ENCODE measurements at regions not wholly inside any gene's neighbourhood (a gene's known extent, or its start where the extent isn't known, plus 50 kb on each side); places are given as distances from the start of the nearest gene placed in this dataset.
"Not testable (repeated sequence)": the region's sequence is repeated elsewhere in the genome, so short reads cannot be mapped to it uniquely, and the experiment has no call there.

DNA sequence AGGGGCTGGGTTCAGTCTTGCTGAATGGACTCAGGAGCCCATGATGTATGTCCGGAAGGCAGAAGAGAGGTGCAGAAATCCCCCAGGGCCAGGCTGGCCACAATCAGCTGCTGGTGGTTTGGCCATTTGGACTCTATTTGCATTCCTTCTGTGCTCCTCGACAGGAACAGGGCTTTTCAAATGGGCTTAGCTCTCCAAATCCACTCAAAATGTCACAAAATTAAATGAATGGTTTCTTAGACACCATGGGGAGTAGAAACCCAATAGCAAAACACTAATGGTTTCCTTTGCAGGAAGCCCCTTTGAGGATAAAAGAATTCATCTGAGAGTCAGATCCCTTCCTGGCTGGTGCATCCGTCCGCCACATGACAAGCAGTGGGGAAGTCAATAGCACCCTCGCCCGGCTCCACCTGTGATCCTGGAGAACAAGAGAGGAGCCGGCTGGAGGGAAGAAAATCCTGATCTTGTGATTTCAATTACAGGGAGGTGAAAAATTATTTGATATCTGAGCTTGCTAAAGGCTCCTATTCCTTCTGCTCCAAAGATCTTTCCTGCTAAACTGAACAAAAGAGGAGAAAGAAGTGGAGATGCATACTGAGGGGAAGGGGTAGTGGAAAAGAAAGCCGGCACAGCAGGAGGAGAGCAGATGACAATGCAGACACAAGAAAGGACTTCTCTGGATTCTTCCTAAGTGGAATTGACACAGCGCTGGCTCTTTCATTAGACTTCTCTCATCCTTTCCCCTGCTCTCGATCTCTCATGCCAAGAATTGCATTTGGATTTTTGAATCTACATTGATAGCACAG is 190.7 kb downstream of the C7orf25 start:
- DNase-seq, result no peak

DNA sequence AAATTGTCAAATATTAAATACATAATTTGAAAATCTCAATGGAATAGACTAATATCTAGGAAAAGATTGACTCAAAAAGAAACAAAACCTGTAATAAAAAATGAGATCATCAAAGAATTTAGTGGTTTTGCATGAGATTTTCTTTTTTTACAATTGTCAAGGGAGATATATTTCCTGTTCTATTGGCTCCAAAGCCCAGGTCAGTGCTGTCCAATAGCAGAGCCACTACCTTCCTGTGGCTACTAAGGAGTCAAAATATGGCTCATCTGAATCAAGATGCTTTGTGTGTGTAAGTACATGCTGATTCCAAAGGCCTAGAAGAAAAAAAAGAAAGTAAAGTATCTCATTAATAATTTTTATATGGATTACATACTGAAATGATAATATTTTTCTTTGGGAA is 191.9 kb downstream of the C7orf25 start:
- DNase-seq, result no peak

DNA sequence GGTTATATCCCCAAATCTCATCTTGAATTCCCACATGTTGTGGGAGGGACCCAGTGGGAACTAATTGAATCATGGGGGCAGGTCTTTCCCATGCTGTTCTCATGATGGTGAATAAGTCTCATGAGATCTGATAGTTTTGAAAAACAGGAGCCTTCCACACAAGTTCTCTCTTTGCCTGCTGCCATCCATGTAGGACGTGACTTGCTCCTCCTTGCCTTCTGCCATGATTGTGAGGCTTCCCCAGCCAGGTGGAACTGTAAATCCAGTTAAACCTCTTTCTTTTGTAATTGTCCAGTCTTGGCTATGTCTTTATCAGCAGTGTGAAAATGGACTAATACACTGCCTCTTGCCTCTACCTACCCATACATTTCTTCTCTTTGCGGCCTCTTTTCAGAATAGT is 193.4 kb downstream of the C7orf25 start:
- not testable (repeated sequence) for DNase-seq

DNA sequence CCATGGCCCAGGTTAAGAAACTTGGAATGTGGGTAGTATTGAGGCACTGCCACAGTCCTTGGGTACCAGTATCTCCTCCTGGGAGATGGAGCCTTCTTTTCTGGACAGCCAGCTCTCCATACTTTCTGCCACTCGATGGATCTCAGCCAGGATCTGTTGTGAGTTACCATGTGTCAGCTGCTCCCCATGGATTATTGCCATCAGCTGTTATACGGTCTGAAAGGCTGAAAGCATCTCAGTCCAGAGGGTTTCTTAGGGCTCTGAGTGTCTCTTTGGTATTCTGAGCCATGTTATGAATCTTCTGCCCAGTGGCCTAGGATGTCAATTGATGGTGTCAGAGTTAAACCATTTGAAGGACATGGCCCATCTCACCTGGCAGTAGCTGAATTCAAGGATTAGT is 197.5 kb downstream of the C7orf25 start:
- no peak for DNase-seq

DNA sequence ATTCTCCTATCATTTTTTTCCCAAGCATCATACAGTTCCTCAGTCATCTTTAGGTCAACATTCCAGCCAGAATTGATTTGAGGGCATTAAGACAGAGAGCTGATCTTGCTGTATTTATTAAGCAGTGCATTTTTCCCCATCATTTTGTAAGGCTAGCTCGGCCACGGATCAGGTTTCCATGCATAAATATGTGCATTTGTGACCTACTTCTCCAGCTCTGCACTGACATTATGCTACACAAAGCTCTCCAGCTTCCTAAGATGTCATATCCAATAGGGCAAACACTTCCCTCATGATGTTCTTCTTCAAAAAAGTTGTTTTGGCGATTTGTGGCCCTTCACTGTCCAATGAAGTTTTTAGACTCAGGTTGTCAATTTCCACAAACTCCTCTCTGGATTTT is 202.6 kb downstream of the C7orf25 start:
- DNase-seq, result no peak

DNA sequence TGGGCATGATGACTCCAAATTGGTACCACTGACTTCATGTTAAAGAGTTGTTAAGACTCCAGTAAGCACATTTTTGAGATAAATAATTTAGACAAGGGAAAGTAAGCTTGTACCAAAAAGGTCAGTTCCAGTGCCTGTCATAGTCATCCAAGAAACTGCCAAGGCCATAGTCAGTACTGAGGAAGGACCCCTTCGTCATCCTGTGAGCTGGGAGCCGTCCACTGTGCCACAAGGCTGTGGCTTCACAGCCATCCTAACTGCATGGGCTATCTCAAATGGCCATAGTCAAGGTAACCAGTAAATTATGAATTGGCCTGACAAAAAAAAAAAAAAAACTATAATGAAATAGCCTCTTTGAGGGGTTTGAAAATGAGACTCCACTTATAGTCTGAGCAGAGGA is 207.2 kb downstream of the C7orf25 start:
- DNase-seq, result no peak

DNA sequence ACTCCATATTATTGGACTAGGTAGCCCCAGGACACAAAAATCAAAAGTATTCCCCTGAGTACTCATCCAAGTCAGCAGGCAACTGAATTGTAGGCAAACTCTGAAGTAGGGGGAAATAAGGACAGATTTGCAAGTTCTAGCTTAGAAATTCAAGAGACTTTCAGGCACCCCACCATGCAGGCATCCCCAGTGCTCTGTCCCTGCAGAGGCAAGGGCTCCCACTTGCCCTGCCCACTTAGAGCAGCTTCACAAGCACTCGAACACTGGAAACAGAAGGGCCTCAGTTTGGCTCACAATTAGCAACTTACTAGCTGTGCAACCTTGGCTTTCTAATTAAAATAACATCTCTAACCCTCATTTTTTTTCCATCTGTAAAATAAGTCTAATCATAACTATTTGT is 209.2 kb downstream of the C7orf25 start:
- DNase-seq, result no peak

DNA sequence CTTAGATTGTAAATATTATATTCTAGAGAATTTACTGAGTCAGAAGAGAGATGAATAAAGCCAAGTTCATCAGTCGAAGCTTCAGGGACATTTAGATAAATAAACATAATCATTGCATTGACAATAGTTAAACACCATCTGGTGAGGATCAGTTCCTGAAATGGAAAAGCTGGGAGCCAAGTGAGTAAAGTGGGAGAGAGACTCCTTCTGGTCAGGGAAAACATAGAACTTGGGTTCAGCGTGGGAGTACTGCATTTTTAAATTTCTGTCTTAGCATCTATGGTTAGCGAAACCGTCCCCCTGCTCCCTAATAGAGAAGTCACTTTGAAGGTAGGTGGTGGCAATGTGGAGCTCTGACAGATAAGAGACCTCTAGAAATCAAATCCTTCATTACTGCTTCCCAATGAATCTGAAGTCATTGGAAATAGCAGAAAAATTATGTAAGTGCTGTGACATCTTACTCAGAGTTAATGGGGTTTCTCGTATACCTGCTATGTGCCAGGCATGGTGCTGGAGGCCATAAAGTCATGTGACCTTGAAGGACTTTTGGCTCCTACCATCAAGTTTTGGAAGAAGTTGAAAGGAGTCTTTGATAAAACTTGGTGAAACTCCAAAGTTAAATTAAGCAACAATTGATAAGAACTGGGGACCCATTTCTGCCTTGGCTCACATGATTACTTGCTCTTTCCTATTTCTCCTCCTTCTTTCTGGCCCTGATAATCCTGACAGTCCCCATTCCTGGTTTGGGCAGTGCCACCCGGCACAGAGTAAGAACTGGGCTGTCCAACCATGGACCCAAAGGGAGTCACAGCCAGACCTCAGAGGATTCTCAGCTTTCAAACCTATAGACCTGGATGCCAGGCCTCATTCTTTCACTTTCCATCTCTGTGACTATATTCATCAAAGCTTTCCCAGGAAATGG is 211.2 kb downstream of the C7orf25 start:
- no peak for DNase-seq

DNA sequence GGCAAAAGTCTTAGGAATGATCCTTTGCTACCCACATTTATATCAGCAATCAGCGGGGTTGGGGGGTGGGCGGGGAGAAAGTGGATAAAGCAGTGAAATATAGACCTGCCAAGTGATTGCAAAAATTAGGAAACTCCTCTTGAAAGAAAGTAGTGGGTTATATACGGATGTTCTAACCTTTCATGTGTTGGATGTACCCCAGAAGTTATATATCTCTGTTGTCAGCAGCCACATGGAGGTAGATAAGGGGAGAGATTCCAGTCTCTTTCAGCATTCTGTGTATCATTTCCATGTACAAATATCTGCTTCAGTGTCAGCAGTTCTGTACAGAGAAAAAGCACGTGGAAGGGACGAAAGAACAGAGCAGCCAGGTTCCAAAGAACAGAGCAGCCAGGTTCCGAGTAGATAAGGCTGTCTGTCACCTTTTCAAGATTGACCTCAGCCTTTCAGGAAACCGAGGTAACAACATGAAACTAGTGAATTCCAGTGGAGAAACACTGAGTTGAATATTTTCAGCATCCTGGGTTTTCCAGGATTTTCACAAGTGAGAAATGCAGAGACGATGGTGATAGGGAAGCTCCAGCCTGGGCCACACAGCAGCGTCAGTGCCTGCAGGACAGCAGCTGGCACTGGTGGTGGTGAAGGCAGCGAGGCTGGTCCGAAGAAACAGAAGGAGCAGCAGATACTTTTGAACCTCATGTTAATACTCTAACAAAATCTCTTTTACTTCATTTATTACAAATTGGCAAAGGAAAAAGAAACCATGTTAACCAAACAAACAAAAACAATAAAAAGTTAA is 212.3 kb downstream of the C7orf25 start:
- DNase-seq, result no peak

DNA sequence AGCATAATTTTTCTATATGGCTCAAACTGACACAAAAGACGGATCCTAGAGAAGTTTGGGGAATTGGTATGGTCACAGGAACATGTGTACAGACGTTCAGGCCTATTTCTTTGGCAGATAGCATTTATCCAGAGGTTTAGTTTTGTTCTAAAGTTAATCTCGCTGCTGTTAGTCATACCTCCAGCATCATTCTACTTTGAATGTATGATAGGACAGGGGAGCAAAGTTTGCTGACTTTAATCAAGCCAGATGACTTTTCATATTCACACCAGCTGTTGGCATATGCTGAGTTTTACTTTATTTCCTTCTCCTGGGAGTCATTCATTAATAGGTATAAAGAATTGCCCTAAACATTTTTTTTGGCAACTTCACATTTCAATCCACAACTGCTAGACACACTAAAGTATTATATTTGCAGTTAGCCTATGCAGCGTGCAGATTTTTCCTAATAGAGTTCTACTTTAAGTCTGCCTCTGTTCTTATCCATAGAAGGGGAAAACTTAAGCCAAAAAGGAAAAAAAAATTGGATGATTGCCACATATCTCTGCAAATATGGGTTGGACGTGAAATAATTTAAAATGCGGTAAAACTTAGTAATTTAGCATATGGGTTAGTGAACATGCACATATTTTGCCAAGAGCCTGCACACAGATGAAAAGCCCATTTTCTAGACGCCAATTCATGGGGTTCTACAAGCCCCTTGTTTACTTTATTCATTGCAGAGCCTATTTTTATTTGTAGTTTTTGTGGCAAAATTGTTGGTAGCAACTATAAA is 213.1 kb downstream of the C7orf25 start:
- no peak for DNase-seq

DNA sequence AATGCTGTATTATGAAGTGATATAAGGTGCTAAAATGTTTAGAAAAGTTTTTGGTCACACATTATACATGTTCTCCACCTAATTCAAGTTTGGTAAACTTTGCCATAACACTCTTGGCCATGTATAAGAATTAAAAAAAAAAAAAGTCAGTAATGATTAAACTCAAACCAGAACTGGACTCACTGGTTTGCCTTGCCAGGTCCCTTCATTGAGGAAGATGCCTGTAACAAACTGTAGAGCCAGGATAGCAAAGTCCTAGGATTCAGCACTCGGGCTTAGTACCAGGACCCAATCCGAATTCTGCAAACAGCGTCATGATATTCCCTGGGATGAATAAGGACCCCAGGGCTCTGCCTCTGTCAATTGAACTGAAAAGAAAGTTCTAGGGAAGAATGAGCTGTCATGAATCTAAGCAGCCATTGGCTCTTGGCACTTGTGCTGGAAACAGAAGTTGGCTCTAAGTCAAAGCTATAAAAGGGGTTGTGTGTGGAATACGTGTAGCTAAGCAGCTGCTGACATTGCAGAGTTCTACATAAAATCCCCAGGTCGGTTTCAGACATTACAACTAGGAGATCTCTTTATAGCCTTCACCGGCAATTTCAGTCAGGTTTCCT is 216.9 kb downstream of the C7orf25 start:
- DNase-seq, result no peak

DNA sequence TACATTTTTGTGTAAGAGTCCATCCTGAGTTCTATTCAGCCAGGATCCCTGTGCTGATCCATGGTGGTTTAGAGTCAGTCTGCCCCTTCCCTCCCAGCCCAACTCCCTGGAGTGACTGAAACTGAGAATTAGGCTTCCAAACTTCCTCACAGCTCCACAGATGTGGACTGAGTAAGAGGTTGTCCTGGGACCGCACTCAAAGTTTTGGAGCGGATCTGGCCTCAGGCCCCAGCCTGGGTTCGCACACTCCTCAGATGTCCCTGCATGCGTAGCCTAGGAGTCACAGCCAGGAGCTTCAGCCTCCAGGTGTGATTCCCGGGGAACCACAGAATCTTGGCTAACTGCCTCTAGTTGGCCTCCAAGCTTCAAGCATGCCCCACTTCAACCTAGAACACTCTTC is 218.1 kb downstream of the C7orf25 start:
- DNase-seq, result no peak

DNA sequence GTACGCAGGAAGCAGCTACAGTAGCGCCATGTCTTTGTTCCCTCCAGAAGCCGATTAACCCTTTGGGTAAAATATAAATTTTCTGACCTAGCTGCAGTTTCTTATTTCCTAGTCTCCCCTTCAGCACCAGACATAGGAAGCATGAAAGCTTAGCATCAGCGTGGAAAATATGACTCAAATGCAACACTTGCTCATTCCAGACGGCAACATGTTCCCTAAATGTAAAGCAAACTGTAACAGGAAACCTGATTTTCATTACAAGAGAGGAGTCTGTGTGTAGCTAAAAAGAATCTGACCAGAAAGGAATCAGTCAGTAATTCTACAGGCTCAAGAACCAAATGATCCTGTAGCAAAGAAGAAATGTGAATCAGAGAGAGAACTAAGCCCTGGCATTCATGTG is 219.2 kb downstream of the C7orf25 start:
- no peak for DNase-seq

DNA sequence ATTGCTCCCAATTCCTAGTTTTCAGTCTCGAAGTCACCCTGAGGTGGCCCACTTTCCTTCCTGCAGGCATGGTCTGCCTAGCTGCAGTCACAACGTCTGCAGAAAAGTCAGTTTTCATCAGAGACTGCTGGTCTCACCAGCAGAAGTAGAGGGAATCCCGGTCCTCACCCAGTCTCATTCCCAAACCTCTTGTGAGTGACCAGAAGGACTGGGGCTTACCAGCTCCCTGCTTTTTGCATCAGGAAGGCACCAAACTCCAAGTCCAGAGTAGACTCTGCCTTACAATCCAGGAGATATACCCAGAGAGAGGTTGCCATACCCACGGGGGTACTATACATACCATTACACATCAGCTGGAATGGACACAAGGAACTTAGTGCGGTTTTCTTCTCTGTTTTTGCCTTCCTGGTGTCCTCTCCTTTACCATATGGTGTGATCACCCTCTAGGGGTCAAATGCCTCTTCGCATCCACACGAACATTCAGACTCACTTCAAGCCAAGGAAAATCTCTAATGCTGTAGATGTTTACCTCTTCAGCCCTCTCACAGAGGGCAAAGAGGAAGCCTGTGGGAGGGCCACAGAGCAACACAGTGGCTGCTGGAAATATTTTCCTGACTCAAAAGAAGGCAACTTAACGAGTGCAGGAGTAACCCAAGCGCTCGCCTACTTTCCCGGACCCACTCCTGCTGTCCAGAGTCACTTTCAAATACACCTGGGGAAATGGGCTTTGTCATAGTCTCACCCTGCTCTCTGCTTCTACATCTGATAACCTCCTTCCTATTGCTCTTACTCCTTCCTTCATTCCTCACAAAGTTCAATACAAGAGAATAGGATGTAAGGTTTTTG is 220.9 kb downstream of the C7orf25 start:
- DNase-seq, result no peak

DNA sequence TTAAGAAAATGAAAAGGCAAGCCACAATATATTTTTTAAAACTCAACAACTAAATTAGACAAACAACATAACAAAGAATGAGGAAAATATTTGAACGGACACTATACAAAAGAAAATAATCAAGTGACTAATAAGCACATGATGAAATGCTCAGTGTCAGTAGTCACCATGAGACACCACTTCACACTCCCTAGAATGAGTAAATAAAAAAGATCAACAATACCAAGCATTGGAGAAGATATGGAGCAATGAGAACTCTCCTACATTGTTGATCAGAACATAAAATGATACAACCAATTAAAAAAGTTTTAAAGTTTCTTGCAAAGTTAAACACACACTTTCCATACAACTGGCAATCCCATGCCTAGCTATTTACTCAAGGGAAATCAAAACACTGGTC is 222.2 kb downstream of the C7orf25 start:
- DNase-seq, result no peak

DNA sequence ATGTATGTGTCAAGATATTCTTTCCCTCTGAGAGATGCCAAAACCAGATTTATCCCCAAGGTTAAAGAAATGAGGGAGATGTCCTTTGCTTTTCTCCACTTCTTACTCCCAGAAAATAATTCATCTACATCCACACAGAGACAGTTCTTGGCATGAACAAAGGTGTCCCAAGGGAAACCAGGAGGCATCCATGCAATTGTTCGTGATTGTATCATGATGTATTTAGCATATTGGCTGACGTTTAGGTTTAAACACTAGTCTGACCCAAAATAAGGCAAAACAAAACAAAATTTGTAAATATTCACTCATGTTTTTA is 223.9 kb downstream of the C7orf25 start:
- DNase-seq, result no peak

DNA sequence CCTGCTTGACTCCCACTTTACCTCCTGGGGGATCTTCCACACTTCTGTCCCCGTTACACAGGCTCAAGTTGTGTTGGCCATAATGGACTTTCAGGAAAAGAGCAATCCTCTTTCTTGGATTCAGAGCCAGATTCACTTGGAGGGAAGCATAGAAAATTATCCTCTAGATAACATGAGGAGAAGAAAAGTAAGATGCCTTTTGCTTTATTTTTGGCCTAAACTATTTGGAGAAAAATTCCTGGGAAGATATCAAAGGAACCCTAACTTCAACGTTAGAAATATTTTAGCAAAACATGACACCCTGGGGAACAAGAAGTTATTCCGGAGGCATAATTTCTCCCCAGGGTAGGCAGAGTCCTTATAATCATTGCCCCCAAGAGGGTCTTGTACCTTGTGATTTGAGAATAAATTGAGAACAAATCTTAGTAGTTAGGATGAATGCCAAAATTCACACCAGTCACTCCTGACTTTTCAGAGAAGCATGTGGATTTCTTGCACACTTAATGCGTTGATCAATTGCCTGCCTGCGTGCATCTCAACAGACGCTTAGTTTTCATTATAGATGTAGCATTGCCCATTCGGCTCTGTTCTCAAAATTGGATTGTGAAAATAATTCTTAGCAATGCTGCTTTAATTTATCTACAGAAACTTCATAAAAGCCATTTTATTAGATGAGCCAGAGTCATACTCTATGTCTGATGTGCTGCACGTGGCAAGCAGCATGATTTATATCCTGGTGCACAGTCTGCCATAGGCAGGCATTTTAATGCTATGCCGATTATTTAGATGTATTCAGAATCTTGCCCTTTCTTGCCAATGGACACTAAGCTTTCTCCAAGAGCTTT is 224.4 kb downstream of the C7orf25 start:
- DNase-seq, result no peak

DNA sequence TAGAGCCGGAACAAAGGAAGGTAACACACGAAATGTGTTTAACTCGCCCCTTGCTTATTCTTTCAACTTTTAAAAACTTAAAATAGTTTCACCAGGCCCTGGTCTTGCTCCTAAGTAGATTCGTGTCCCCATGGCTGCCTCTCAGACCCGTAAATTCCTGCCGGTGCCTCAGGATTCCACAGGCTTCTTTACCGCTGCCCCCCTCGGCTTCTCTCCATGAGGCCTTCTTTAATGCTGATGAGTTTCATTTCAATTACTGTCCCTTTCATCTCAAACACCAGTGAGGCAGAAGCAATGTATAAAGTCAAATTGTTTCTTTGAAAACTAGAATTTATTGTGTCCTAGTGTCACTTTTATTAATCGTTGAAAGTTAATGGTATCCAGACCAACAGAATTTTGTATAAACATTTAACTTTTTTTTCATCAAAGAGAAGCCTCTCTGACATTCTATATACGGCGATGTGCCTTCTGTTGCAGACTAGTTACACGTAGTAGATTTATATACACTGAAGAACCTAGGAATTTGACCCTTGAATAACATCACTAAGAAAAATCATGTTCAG is 225.2 kb downstream of the C7orf25 start:
- DNase-seq, result no peak

DNA sequence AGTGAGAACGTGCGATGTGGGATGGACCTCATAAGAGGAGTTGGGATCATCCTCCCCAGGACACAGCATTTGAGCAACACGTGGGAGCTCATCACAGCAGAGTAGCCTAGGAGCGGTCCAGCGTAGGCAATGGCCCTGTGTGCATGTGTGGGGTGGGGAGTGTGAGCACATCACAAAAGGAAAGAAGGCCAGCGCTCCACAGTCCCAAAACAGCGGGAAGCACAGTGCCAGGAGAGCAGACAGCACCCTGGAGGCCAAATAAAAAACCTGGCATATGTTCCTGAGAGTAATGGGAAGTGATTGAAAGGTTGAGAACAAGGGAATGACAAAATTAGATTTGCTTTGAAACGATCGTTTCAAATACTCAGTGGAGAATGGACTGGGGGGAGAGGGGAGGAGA is 226.0 kb downstream of the C7orf25 start:
- no peak for DNase-seq
